NT2/D1 (cell line): ENCODE measurements at regions not wholly inside any gene's neighbourhood (a gene's known extent, or its start where the extent isn't known, plus 50 kb on each side); places are given as distances from the start of the nearest gene placed in this dataset.

ENCODE experiments used
- DNase-seq: peaks from one replicate; pipeline ENCODE4 v3.0.0-alpha.2; 2011; ENCODE audit warnings: low read depth, low spot score
- H3K27me3 ChIP-seq: 2 replicates; pipeline ENCODE4 v1.6.0; 2011; ENCODE audit warnings: mild to moderate bottlenecking; ENCODE audit not compliant: insufficient read length, insufficient read depth
- H3K36me3 ChIP-seq: 2 replicates; pipeline ENCODE4 v1.6.1; 2011; ENCODE audit warnings: mild to moderate bottlenecking, low read length, mixed read lengths; ENCODE audit not compliant: insufficient read depth, insufficient read length
- H3K4me1 ChIP-seq: 2 replicates; pipeline ENCODE4 v1.5.1; 2011; ENCODE audit not compliant: insufficient read depth, insufficient read length
- H3K4me3 ChIP-seq: 2 replicates; pipeline ENCODE4 v1.5.1; 2011; ENCODE audit warnings: low read depth; ENCODE audit not compliant: insufficient read length
- H3K9ac ChIP-seq: 2 replicates; pipeline ENCODE4 v1.6.0; 2011; ENCODE audit warnings: low read depth; ENCODE audit not compliant: insufficient read length
- H3K9me3 ChIP-seq: 2 replicates; pipeline ENCODE4 v1.5.1; 2011; ENCODE audit warnings: mild to moderate bottlenecking, low read length; ENCODE audit not compliant: insufficient read depth
- SUZ12 ChIP-seq: IDR thresholded peaks from 2 replicates; pipeline ENCODE4 v1.6.1; 2011; ENCODE audit not compliant: insufficient read length, insufficient read depth; ENCODE audit errors: extremely low read depth
- YY1 ChIP-seq: IDR thresholded peaks from 2 replicates; pipeline ENCODE4 v1.6.1; 2011; ENCODE audit not compliant: insufficient read length, insufficient read depth
- ZNF274 ChIP-seq: IDR thresholded peaks from 2 replicates; pipeline ENCODE4 v1.6.1; 2011; ENCODE audit warnings: mild to moderate bottlenecking, low read depth, low read length

DNA sequence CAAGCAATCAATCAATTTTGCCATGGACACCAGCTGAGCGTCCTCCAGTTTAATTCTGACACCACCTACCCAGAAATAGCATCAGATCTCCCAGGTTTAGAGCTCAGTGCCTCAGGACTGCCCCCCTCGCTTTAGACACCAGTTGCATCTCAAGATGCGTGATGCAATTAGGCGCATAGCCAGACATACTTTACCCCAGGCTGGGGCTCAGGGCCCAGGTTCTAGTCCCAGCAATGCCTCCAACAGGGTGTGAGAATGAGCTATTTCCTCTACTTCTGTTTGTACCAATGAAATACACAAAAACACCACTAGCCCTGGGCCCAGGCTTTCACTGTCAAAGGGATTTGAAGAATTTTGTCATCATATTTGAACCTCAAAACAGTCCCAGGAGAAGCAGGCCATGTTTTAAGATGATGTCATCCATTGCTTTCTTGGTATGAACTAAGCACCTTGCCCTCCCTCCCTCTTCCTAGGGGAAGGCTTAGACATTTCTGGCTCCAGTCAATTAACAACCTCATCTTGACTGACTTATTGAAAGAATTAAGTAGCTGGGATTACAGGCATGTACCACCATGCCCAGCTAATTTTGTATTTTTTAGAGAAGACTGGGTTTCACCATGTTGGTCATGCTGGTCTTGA is 61.5 kb upstream of the INCENP start:
- no peak for TF ChIP-seq ZNF274
- no peak for TF ChIP-seq YY1
- TF ChIP-seq SUZ12 = no peak
- no peak overlapping the region for H3K9ac ChIP-seq

DNA sequence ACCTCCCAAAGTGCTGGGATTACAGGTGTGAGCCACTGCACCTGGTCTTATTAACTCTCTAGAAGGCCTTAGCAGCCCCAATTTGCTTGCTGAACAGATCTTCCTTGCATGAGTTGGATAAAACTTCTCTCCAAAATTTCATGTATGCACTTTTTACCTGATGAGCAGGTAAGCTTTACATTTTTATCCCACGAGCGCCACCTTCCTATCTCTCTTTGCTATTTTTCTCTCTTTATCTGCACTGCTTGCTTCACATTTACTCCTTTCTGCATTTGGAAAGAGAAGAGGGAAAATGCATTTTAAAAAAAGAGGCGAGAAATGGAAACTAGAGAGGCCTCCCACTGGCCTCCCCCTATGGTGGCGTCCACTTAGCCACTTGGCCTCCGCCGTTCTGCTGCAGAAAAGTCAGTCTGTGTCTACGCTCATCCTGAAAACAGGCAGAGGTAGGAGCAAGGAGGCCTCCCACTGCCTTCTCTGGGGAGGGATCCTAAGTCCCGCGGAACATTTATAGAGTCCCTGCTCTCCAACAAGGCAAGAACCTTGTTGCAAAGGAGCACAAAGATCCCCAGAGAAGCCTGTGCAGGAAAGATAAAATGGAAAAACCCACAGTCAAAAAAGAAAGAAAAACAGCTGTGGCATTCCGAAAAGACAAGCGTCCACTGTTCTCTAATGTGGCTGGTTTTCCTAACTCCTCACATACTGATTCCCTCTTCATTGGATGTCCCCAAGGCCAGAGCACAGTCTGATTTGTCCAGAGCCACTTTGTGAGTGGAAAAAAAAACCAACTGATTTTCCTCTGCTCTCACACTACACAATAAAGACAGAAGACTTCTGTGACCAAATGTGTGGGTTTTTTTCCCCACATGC is 62.2 kb upstream of the INCENP start:
- no peak for TF ChIP-seq YY1
- TF ChIP-seq ZNF274 = no peak
- TF ChIP-seq SUZ12 = no peak
- no peaks in the 10 kb centered on the region for H3K36me3 ChIP-seq
- no peaks in the 10 kb centered on the region for H3K9me3 ChIP-seq
- H3K9ac ChIP-seq = peak overlapping the region; percentile 52
- no peak for DNase-seq
- peaks cover 2% of the 10 kb centered on the region for H3K4me1 ChIP-seq
- no peak overlapping the region for H3K4me3 ChIP-seq
- no peaks in the 10 kb centered on the region for H3K27me3 ChIP-seq

More for the DNA sequence above, 61.5 kb upstream of the INCENP start:
- DNase-seq = no peak
- H3K9me3 ChIP-seq = no peaks in the 10 kb centered on the region
- H3K36me3 ChIP-seq = no peaks in the 10 kb centered on the region
- H3K4me1 ChIP-seq = peaks cover 2% of the 10 kb centered on the region
- H3K4me3 ChIP-seq = no peak overlapping the region
- H3K27me3 ChIP-seq = no peaks in the 10 kb centered on the region

- H3K36me3 ChIP-seq = no peaks in the 10 kb centered on the region
- H3K9me3 ChIP-seq = peaks cover 4% of the 10 kb centered on the region; the same call in 1 of the 2 replicates
- peaks cover 5% of the 10 kb centered on the region for H3K4me1 ChIP-seq
- no peak for TF ChIP-seq ZNF274
- no peak for TF ChIP-seq SUZ12
- TF ChIP-seq YY1 = no peak
- no peak overlapping the region for H3K9ac ChIP-seq
- no peak for DNase-seq
- no peaks in the 10 kb centered on the region for H3K27me3 ChIP-seq
- no peak overlapping the region for H3K4me3 ChIP-seq
Observed at GRCh38 chr11:62057069-62057468, 66.7 kb upstream of the INCENP start.

GRCh38 chr11:62055970-62056369 is 67.8 kb upstream of the INCENP start:
- DNase-seq = no peak
- no peak overlapping the region for H3K9ac ChIP-seq
- H3K4me3 ChIP-seq = no peak overlapping the region
- H3K27me3 ChIP-seq = no peaks in the 10 kb centered on the region
- H3K4me1 ChIP-seq = peaks cover 2% of the 10 kb centered on the region
- no peak for TF ChIP-seq ZNF274
- no peak for TF ChIP-seq SUZ12
- TF ChIP-seq YY1 = no peak
- H3K9me3 ChIP-seq = peaks cover 4% of the 10 kb centered on the region; the same call in 1 of the 2 replicates
- H3K36me3 ChIP-seq = no peaks in the 10 kb centered on the region

GRCh38 chr11:62054484-62055121 is 69.2 kb upstream of the INCENP start:
- Histone ChIP-seq H3K36me3 (no peaks in the 10 kb centered on the region), H3K9me3 (peaks cover 4% of the 10 kb centered on the region; the same call in 1 of the 2 replicates), H3K27me3 (no peaks in the 10 kb centered on the region), H3K4me3 (no peak overlapping the region), H3K9ac (no peak overlapping the region), H3K4me1 (peaks cover 2% of the 10 kb centered on the region)
- DNase-seq = peak; percentile 9
- TF ChIP-seq ZNF274 (no peak), YY1 (no peak), SUZ12 (no peak)

- Histone ChIP-seq H3K4me3 (no peak overlapping the region), H3K4me1 (peaks cover 2% of the 10 kb centered on the region), H3K9me3 (peaks cover 4% of the 10 kb centered on the region; the same call in 1 of the 2 replicates), H3K27me3 (no peaks in the 10 kb centered on the region), H3K36me3 (no peaks in the 10 kb centered on the region), H3K9ac (no peak overlapping the region)
- TF ChIP-seq SUZ12 = no peak
- TF ChIP-seq YY1 = no peak
- TF ChIP-seq ZNF274 = no peak
- no peak for DNase-seq
Observed at GRCh38 chr11:62054081-62054480, 69.7 kb upstream of the INCENP start.
